ENCODE measurements at regions not wholly inside any gene's neighbourhood (a gene's known extent, or its start where the extent isn't known, plus 50 kb on each side); places are given as distances from the start of the nearest gene placed in this dataset.

GRCh38 chr3:168843481-168843880 lies 747.8 kb upstream of the GOLIM4 start:
- TF ChIP-seq POLR2AphosphoS5 (IDR thresholded peaks at IDR 0.05; ENCODE audit: low read depth) (no peak), CTCF (IDR thresholded peaks at IDR 0.05; ENCODE audit: insufficient read depth, low read length) (no peak), GABPA (IDR thresholded peaks at IDR 0.05; ENCODE audit: low read depth) (no peak), SPI1 (IDR thresholded peaks at IDR 0.05; ENCODE audit: borderline replicate concordance, low read depth) (no peak), REST (IDR thresholded peaks at IDR 0.05; ENCODE audit: insufficient replicate concordance, low read depth) (no peak)
- Histone ChIP-seq H3K27ac (replicated peaks) (no peak overlapping the region), H3K4me3 (replicated peaks; ENCODE audit: insufficient read depth, low read length) (no peak overlapping the region), H3K27me3 (ENCODE audit: insufficient read depth, poor library complexity, severe bottlenecking) (no peaks in the 10 kb centered on the region)
- DNase-seq (ENCODE audit: low read depth in 1 of 2, low spot score in 1 of 2), result no peak

DNA sequence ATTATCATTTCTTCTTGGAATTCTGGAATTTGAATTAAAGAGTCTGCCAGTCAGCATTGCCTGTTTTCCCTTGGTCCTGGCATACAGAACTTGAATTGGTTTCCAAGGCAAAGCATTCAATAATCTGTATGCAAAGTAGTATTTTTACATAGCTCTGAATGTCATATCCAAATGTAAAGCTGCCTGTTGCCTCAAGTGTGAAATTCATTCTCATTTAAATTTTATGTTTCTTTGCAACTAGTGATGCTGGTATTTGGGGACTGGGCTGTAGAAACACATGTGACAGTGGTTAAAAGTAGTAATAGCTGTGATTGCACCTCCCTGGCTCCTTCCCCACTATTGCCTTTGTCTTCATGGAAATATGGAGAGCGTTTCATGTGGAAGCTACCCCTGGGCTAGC lies 743.9 kb upstream of the GOLIM4 start:
- Histone ChIP-seq H3K4me3 (replicated peaks; ENCODE audit: insufficient read depth, low read length) (no peak overlapping the region), H3K27ac (replicated peaks) (no peak overlapping the region), H3K27me3 (ENCODE audit: insufficient read depth, poor library complexity, severe bottlenecking) (no peaks in the 10 kb centered on the region)
- no peak for DNase-seq (ENCODE audit: low read depth in 1 of 2, low spot score in 1 of 2)
- TF ChIP-seq POLR2AphosphoS5 (IDR thresholded peaks at IDR 0.05; ENCODE audit: low read depth) (no peak), REST (IDR thresholded peaks at IDR 0.05; ENCODE audit: insufficient replicate concordance, low read depth) (no peak), CTCF (IDR thresholded peaks at IDR 0.05; ENCODE audit: insufficient read depth, low read length) (no peak), SPI1 (IDR thresholded peaks at IDR 0.05; ENCODE audit: borderline replicate concordance, low read depth) (no peak), GABPA (IDR thresholded peaks at IDR 0.05; ENCODE audit: low read depth) (no peak)

DNA sequence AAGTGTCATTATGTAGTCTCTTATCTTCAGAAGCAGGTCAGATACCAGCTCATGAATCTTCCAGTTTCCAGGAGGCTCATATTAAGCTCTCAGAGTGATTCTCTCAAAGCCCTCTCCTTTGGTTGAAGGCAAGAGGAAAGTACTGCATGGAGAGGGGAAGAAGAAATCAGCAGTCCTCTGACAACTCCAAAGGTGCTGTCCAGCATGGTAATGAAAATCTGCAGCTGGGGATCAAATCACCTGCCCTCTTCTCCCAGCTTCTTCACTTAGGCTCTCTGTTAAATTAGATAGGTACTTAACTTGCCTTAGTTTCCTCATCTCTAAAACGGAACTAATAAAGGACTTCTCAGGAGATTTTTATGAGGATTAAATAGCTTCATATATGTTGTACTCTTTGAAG lies 738.8 kb upstream of the GOLIM4 start:
- TF ChIP-seq SPI1 (IDR thresholded peaks at IDR 0.05; ENCODE audit: borderline replicate concordance, low read depth) (no peak), POLR2AphosphoS5 (IDR thresholded peaks at IDR 0.05; ENCODE audit: low read depth) (no peak), CTCF (IDR thresholded peaks at IDR 0.05; ENCODE audit: insufficient read depth, low read length) (no peak)

DNA sequence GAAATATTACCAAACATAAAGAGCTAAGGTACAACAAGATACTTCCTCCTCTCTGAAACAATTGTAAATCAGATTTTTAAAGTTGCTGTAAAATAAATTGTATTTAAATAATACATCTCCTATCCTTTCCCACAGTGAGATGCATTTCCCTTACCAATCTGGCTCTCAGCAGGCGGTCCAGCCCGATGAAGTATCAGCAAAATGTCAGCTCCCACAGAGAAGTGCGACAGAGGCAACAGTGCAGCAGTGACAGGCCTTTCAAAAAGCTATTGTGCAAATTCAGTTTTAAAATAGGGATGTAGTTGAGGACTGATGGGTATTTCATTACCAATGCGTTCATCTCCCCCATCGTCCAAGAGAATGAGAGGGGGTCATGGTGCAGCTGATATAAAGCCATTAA lies 733.2 kb upstream of the GOLIM4 start:
- no peak for DNase-seq (ENCODE audit: low read depth in 1 of 2, low spot score in 1 of 2)
- Histone ChIP-seq H3K27me3 (ENCODE audit: insufficient read depth, poor library complexity, severe bottlenecking) (no peaks in the 10 kb centered on the region), H3K27ac (replicated peaks) (no peak overlapping the region), H3K4me3 (replicated peaks; ENCODE audit: insufficient read depth, low read length) (no peak overlapping the region)
- TF ChIP-seq REST (IDR thresholded peaks at IDR 0.05; ENCODE audit: insufficient replicate concordance, low read depth), result no peak
- TF ChIP-seq CTCF (IDR thresholded peaks at IDR 0.05; ENCODE audit: insufficient read depth, low read length), result no peak
- TF ChIP-seq SPI1 (IDR thresholded peaks at IDR 0.05; ENCODE audit: borderline replicate concordance, low read depth), result no peak
- no peak for TF ChIP-seq GABPA (IDR thresholded peaks at IDR 0.05; ENCODE audit: low read depth)
- no peak for TF ChIP-seq POLR2AphosphoS5 (IDR thresholded peaks at IDR 0.05; ENCODE audit: low read depth)

More for the DNA sequence above, 738.8 kb upstream of the GOLIM4 start:
- Histone ChIP-seq H3K27ac (replicated peaks) (no peak overlapping the region), H3K27me3 (ENCODE audit: insufficient read depth, poor library complexity, severe bottlenecking) (no peaks in the 10 kb centered on the region), H3K4me3 (replicated peaks; ENCODE audit: insufficient read depth, low read length) (no peak overlapping the region)
- DNase-seq (ENCODE audit: low read depth in 1 of 2, low spot score in 1 of 2), result no peak

All from HL-60 (cell line).